ENCODE measurements at regions not wholly inside any gene's neighbourhood (a gene's known extent, or its start where the extent isn't known, plus 50 kb on each side); places are given as distances from the start of the nearest gene placed in this dataset.

DNA sequence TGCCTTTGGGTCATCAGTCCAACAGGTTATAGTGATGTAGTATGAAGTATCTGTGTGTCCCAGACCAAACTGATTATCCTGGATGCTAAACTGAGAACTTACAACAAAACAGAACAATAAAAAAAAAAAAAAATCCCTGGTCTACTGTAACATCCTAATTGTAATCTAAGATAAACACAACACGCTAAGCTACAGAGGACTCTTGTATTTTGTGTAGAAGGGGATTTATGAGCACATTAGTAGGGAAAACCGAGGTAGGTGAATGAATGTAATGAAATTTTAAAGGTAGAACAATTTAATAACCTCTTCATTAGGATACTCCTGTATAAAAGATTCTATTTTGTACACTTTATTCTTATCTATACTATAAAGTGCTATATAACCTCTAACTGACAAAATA is 424.1 kb downstream of the NDFIP2 start:
- Mint-ChIP-seq H3K9me3 (peaks cover 8% of the 10 kb centered on the region), H3K27ac (no peak overlapping the region), H3K27me3 (ENCODE audit: low read depth) (no peaks in the 10 kb centered on the region), H3K4me1 (peaks cover 2% of the 10 kb centered on the region), H3K4me3 (no peak overlapping the region), H3K36me3 (no peaks in the 10 kb centered on the region)
- no peak for DNase-seq (ENCODE audit: low spot score in 2 of 2, unreplicated experiment in 2 of 2)
- TF ChIP-seq, protein P1, sequence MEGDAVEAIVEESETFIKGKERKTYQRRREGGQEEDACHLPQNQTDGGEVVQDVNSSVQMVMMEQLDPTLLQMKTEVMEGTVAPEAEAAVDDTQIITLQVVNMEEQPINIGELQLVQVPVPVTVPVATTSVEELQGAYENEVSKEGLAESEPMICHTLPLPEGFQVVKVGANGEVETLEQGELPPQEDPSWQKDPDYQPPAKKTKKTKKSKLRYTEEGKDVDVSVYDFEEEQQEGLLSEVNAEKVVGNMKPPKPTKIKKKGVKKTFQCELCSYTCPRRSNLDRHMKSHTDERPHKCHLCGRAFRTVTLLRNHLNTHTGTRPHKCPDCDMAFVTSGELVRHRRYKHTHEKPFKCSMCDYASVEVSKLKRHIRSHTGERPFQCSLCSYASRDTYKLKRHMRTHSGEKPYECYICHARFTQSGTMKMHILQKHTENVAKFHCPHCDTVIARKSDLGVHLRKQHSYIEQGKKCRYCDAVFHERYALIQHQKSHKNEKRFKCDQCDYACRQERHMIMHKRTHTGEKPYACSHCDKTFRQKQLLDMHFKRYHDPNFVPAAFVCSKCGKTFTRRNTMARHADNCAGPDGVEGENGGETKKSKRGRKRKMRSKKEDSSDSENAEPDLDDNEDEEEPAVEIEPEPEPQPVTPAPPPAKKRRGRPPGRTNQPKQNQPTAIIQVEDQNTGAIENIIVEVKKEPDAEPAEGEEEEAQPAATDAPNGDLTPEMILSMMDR (IDR thresholded peaks at IDR 0.05; ENCODE audit: unreplicated experiment): no peak

DNA sequence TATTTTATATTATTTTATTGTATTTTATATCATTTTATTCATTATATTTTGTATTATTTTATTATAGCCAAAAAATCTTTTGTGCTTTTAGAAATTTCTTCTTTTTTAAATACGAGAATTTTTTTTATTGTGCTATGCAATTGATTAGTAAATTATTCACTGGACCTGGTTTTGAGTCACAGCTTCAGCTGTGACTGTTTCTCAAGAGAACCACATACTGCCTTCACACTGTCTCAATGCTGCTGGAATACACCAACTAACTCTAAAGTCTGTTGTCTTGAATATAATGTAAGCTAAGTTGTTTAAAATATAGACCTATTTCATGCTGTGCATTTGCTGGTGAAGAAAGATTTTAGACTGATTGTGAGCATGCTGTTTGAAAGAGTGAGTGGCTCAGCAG is 423.6 kb downstream of the NDFIP2 start:
- no peaks in the 10 kb centered on the region for H3K27me3 Mint-ChIP-seq (ENCODE audit: low read depth)
- H3K36me3 Mint-ChIP-seq: no peaks in the 10 kb centered on the region
- H3K4me3 Mint-ChIP-seq: no peak overlapping the region
- no peak overlapping the region for H3K27ac Mint-ChIP-seq
- H3K9me3 Mint-ChIP-seq: peaks cover 8% of the 10 kb centered on the region
- DNase-seq (ENCODE audit: low spot score in 2 of 2, unreplicated experiment in 2 of 2): no peak
- TF ChIP-seq, protein P1 (IDR thresholded peaks at IDR 0.05; ENCODE audit: unreplicated experiment): no peak
- peaks cover 2% of the 10 kb centered on the region for H3K4me1 Mint-ChIP-seq

DNA sequence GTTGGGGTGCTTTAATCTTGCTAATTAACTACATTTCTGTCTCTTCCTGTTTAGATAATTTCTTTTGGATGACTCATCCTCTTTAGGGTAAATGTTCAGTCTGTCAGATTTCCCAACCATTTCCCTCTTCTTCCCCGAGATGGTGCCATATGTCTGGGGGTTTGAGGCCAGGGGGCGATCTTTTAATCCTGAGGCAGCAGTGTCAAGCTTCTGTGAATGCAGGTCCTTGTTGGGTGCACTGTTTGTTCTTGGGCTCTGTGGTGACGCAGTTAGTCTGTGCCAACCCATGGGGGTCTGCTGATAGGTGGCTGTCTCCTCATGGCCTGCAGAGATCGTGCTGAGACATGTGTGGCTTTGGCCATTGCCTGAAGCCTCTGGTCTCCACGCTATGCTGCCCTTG is 420.4 kb downstream of the NDFIP2 start:
- H3K27ac Mint-ChIP-seq: no peak overlapping the region
- TF ChIP-seq, protein P1 (IDR thresholded peaks at IDR 0.05; ENCODE audit: unreplicated experiment): no peak

DNA sequence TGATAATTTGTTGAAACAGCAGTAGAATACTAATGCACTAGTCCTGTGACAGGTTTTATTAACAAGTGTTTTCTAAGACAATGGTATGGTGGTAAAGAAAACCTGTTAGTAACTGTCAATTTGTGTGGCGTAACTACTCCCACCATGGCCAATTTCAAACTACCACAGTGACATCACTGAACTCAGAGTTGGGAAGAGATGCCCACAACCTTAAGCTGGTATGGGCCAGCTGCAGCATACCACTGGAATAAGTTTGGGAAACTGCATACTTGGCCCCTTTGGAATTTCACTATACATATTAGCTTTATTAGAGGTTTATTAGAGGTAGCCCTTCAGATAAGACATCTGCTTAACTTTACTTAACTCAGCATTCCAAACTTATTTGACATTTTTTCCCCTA is 419.4 kb downstream of the NDFIP2 start:
- peaks cover 17% of the 10 kb centered on the region for H3K9me3 Mint-ChIP-seq

More for the DNA sequence above, 420.4 kb downstream of the NDFIP2 start:
- Mint-ChIP-seq H3K9me3 (peaks cover 8% of the 10 kb centered on the region), H3K4me1 (peaks cover 2% of the 10 kb centered on the region), H3K4me3 (no peak overlapping the region), H3K27me3 (ENCODE audit: low read depth) (no peaks in the 10 kb centered on the region), H3K36me3 (no peaks in the 10 kb centered on the region)
- DNase-seq (ENCODE audit: low spot score in 2 of 2, unreplicated experiment in 2 of 2): no peak

DNA sequence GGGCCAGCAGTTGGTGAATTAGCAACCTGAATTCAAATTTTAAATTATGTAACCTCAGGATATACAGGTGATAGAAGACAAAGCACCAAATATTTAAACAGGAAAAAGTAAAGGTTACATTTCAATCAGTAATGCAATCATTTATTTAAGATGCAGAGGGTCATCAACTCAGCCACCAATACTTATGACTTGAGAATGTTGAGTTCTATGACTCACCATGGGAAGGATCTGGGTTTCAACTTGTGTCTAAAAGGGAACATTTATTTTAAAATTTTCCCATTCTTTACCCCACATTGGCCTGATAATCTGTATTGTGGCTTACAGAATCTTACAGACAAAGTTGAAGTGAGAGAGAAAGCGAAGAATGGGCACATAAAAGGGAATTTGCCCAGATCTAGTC is 418.0 kb downstream of the NDFIP2 start:
- Mint-ChIP-seq H3K27ac (no peak overlapping the region), H3K4me3 (no peak overlapping the region), H3K36me3 (peaks cover 1% of the 10 kb centered on the region), H3K9me3 (peaks cover 17% of the 10 kb centered on the region), H3K27me3 (ENCODE audit: low read depth) (no peaks in the 10 kb centered on the region), H3K4me1 (no peaks in the 10 kb centered on the region)
- TF ChIP-seq, protein P1 (IDR thresholded peaks at IDR 0.05; ENCODE audit: unreplicated experiment): no peak
- DNase-seq (ENCODE audit: low spot score in 2 of 2, unreplicated experiment in 2 of 2): no peak

More for the DNA sequence above, 419.4 kb downstream of the NDFIP2 start:
- H3K36me3 Mint-ChIP-seq: no peaks in the 10 kb centered on the region
- no peak overlapping the region for H3K27ac Mint-ChIP-seq
- H3K4me3 Mint-ChIP-seq: no peak overlapping the region
- TF ChIP-seq, protein P1 (IDR thresholded peaks at IDR 0.05; ENCODE audit: unreplicated experiment): no peak
- peaks cover under 1% of the 10 kb centered on the region for H3K4me1 Mint-ChIP-seq
- no peak for DNase-seq (ENCODE audit: low spot score in 2 of 2, unreplicated experiment in 2 of 2)
- no peaks in the 10 kb centered on the region for H3K27me3 Mint-ChIP-seq (ENCODE audit: low read depth)
